MM.1S (cell line): ENCODE measurements at regions not wholly inside any gene's neighbourhood (a gene's known extent, or its start where the extent isn't known, plus 50 kb on each side); places are given as distances from the start of the nearest gene placed in this dataset.

Experiments used
- CTCF ChIP-seq: fragments of 300-600 bp; sonication (generic); IDR thresholded peaks from 2 replicates; pipeline ENCODE4 v1.5.1; 2016; ENCODE audit warnings: antibody characterized with exemption, low read length, mixed read lengths
- EZH2 ChIP-seq: fragments of 300-600 bp; sonication (generic); optimal IDR thresholded peaks from 2 replicates; pipeline ENCODE3; 2017; ENCODE audit warnings: low read depth, mild to moderate bottlenecking, antibody characterized with exemption, low read length, mixed read lengths
- EZH2phosphoT487 ChIP-seq: fragments of 300-600 bp; sonication (generic); IDR thresholded peaks from 2 replicates; pipeline ENCODE4 v1.6.1; 2018; ENCODE audit warnings: antibody characterized with exemption, low read length

GRCh38 chr3:41102053-41102556, 97.2 kb upstream of the CTNNB1 start:
- TF ChIP-seq EZH2 (no peak), CTCF (no peak), EZH2phosphoT487 (no peak)
